ENCODE measurements at regions not wholly inside any gene's neighbourhood (a gene's known extent, or its start where the extent isn't known, plus 50 kb on each side); places are given as distances from the start of the nearest gene placed in this dataset.

DNA sequence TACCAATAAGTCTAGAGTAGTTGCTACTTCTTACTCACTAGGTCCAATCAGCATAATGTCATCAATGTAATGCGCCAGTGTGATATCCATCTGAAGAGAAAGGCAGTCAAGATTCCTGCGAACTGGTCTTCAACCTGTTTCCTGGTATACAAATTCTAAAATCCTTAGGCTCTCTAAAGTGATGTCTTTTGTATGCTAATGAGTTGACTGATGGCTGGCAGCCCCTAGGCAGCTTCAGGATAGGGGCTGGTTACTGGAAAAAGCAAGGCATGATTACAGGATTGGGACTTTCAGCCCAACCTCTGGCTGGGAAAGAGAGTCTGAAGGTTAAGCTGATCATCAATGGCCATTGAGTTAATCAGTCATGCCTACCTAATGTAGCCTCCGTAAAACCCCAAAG, 250.2 kb upstream of the PTER start:
- FAIRE-seq = no peak
- peaks cover 4% of the 10 kb centered on the region for H3K9me3 ChIP-seq (replicated peaks; ENCODE audit: control insufficient read depth, insufficient read depth, low read length)

More for the DNA sequence above, 250.2 kb upstream of the PTER start:
- Histone ChIP-seq H3K9me1 (replicated peaks; ENCODE audit: control insufficient read depth, extremely low read depth, insufficient read depth, low read length) (no peaks in the 10 kb centered on the region), H3K79me2 (ENCODE audit: control insufficient read depth, insufficient read depth, low read length) (no peaks in the 10 kb centered on the region), H3K9ac (replicated peaks; ENCODE audit: extremely low read depth, insufficient read depth, low read length) (no peak overlapping the region), H3K4me2 (ENCODE audit: insufficient read depth, low read length) (no peak overlapping the region), H4K20me1 (replicated peaks; ENCODE audit: control insufficient read depth, extremely low read depth, insufficient read depth, low read length) (no peaks in the 10 kb centered on the region), H3K27ac (ENCODE audit: insufficient read depth, low read depth, low read length) (no peak overlapping the region), H3K27me3 (ENCODE audit: control insufficient read depth in 2 of 2, insufficient read depth in 2 of 2, low read length in 2 of 2) (no peaks in the 10 kb centered on the region), H3K36me3 (ENCODE audit: control insufficient read depth in 2 of 2, extremely low read depth in 1 of 2, insufficient read depth in 2 of 2, low read length in 2 of 2) (no peaks in the 10 kb centered on the region), H2AFZ (ENCODE audit: low read depth, low read length) (no peak overlapping the region), H3K4me3 (replicated peaks in 1 of 3; ENCODE audit: insufficient read depth in 1 of 3, low read depth in 1 of 3, low read length in 3 of 3) (no peak overlapping the region), H3K4me1 (ENCODE audit: control insufficient read depth, extremely low read depth, insufficient read depth, low read length) (no peaks in the 10 kb centered on the region)
- no peak for TF ChIP-seq POLR2AphosphoS5 (IDR thresholded peaks at IDR 0.05; ENCODE audit: insufficient read depth, low read depth, low read length)
- no peak for TF ChIP-seq MAX (IDR thresholded peaks at IDR 0.05; ENCODE audit: insufficient read depth, insufficient read length)
- no peak for TF ChIP-seq JUN (IDR thresholded peaks at IDR 0.05; ENCODE audit: borderline replicate concordance, insufficient read depth, insufficient read length, low read depth)
- TF ChIP-seq, protein P1, sequence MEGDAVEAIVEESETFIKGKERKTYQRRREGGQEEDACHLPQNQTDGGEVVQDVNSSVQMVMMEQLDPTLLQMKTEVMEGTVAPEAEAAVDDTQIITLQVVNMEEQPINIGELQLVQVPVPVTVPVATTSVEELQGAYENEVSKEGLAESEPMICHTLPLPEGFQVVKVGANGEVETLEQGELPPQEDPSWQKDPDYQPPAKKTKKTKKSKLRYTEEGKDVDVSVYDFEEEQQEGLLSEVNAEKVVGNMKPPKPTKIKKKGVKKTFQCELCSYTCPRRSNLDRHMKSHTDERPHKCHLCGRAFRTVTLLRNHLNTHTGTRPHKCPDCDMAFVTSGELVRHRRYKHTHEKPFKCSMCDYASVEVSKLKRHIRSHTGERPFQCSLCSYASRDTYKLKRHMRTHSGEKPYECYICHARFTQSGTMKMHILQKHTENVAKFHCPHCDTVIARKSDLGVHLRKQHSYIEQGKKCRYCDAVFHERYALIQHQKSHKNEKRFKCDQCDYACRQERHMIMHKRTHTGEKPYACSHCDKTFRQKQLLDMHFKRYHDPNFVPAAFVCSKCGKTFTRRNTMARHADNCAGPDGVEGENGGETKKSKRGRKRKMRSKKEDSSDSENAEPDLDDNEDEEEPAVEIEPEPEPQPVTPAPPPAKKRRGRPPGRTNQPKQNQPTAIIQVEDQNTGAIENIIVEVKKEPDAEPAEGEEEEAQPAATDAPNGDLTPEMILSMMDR (IDR thresholded peaks at IDR 0.05; ENCODE audit: extremely low read depth in 1 of 2, insufficient read depth in 1 of 2, low read depth in 1 of 2, low read length in 2 of 2) = no peak
- no peak for TF ChIP-seq EZH2 (IDR thresholded peaks at IDR 0.05; ENCODE audit: borderline replicate concordance, low read depth, low read length, severe bottlenecking)
- no peak for TF ChIP-seq POLR2A (IDR thresholded peaks at IDR 0.05; ENCODE audit: low read depth, low read length)
- TF ChIP-seq MYC (IDR thresholded peaks at IDR 0.05; ENCODE audit: low read depth, low read length) = no peak
- no peak for TF ChIP-seq GATA2 (IDR thresholded peaks at IDR 0.05; ENCODE audit: insufficient read depth, insufficient read length, low read depth, low read length)
- TF ChIP-seq FOS (IDR thresholded peaks at IDR 0.05; ENCODE audit: borderline replicate concordance, insufficient read depth, low read length) = no peak
- CTCF ChIA-PET = no interaction called here
- POLR2A ChIA-PET = no interaction called here
- DNase-seq (ENCODE audit: low read depth, low spot score) = no peak
- dilution Hi-C loops (cut with MboI; ENCODE audit: extremely low pct_ligation_motif_present, low sequenced_read_pairs) = no loop called here
- BruUV-seq (replicated peaks) = no TSS peak
- intact Hi-C loops (cut with micrococcal nuclease) = no loop called here

All from endothelial cell of umbilical vein (primary cell).